Pancreas (tissue), 10 donors: ENCODE measurements at regions not wholly inside any gene's neighbourhood (a gene's known extent, or its start where the extent isn't known, plus 50 kb on each side); places are given as distances from the start of the nearest gene placed in this dataset.

ENCODE experiments used
- ATAC-seq, 4 donors: fragments of 200-7000 bp; cut with Tn5 transposase; one replicate each; pipeline versions ENCODE4 v1.8.0 to v1.9.1; 2020; ENCODE audit warnings: mild to moderate bottlenecking in 4 of 4, moderate library complexity in 4 of 4
- DNase-seq, 6 donors: peaks; one replicate each; pipeline ENCODE4 v3.0.0-alpha.2; 2020
- FAIRE-seq: peaks from 2 replicates; lab custom pipeline; 2012; peaks lifted over from hg19 to GRCh38; lab: Jason Lieb, UNC
- H3K27ac ChIP-seq, 4 donors: fragments of 200-600 bp; sonication (generic); 1 replicate in 3 of 4; 2 replicates in 1 of 4; pipeline versions ENCODE4 v1.5.0 to v1.8.0; 2020
- H3K27me3 ChIP-seq, 4 donors: fragments of 200-600 bp; one replicate each; pipeline ENCODE4 v1.8.0; 2021
- H3K36me3 ChIP-seq, 3 donors: fragments of 200-600 bp; sonication (generic) in 1 of 3; one replicate each; pipeline versions ENCODE4 v1.5.0 to v1.8.0; 2020 to 2021
- H3K4me1 ChIP-seq, 3 donors: fragments of 200-600 bp; one replicate each; pipeline ENCODE4 v1.8.0; 2021
- H3K4me3 ChIP-seq, 4 donors: fragments of 200-600 bp; sonication (generic) in 2 of 4; one replicate each; pipeline versions ENCODE4 v1.5.0 to v1.8.0; 2020 to 2021
- H3K9me3 ChIP-seq, 4 donors: fragments of 200-600 bp; one replicate each; pipeline ENCODE4 v1.8.0; 2021
- CTCF ChIP-seq, 4 donors: fragments of 200-600 bp; sonication (generic) in 3 of 4; IDR thresholded peaks; one replicate each; pipeline versions ENCODE4 v1.5.0 to v1.8.0; 2021; ENCODE audit warnings: antibody characterized with exemption in 4 of 4
- WGBS, 2 donors: extraction: QIAGEN DNeasy Blood & Tissue Kit; methylation state at CpG; one replicate each; pipeline ENCODE4 v1.1.7; 2013; 5-methylcytosine and 5-hydroxymethylcytosine counted together
- intact Hi-C, 3 donors: fragments of 100-400 bp; cut with DNase I; formaldehyde crosslinking; loops; one replicate each; pipeline versions ENCODE4 v1.11.1 to v1.14.2; 2022
- donor health status: healthy with polysubstance abuse.
- donor health status: DM: no; HTN: no; CAD: no; lungs with moderate emphysema.
- donor health status: DM: no; HTN: no; CAD: no.
- donor health status: control.
- donor health status: control.
- donor health status: Bipolar disorder and iron deficiency.
- donor health status: DM: yes; HTN: yes; CAD: no.
- donor health status: DM: no; HTN: no; CAD: no.
- donor health status: DM: no; HTN: no; CAD: no.
- donor health status: DM: yes; HTN: yes; CAD: no.

- whole genome bisulfite sequencing, 2 donors = 53 to 60% methylated on average over 6 of the region's 6 CpGs
- no peak for TF ChIP-seq CTCF (IDR thresholded peaks at IDR 0.05)
- H3K36me3 ChIP-seq = no peaks in the 10 kb centered on the region
- FAIRE-seq = no peak
- DNase-seq = no peak
- H3K4me3 ChIP-seq = no peak overlapping the region
- H3K27me3 ChIP-seq = no peaks in the 10 kb centered on the region
- intact Hi-C loops = no loop called here
- no peak for ATAC-seq
- no peak overlapping the region for H3K27ac ChIP-seq
- H3K4me1 ChIP-seq = no peaks in the 10 kb centered on the region
- no peaks in the 10 kb centered on the region for H3K9me3 ChIP-seq
These were observed 93.8 kb downstream of the S1PR1 start for GRCh38 chr1:101330427-101331130.

- intact Hi-C loops = no loop called here
- Histone ChIP-seq H3K27ac (no peak overlapping the region), H3K9me3 (no peaks in the 10 kb centered on the region), H3K36me3 (no peaks in the 10 kb centered on the region), H3K4me3 (no peak overlapping the region), H3K27me3 (no peaks in the 10 kb centered on the region), H3K4me1 (no peaks in the 10 kb centered on the region)
- 47 to 78% methylated on average over 2 of the region's 2 CpGs for whole genome bisulfite sequencing, 2 donors
- FAIRE-seq (no peak), ATAC-seq (no peak), DNase-seq (no peak)
- no peak for TF ChIP-seq CTCF (IDR thresholded peaks at IDR 0.05)
These were observed 95.0 kb downstream of the S1PR1 start for GRCh38 chr1:101331794-101332193.

- intact Hi-C loops = no loop called here
- Histone ChIP-seq H3K36me3 (no peaks in the 10 kb centered on the region), H3K27me3 (no peaks in the 10 kb centered on the region), H3K27ac (no peak overlapping the region), H3K9me3 (no peaks in the 10 kb centered on the region), H3K4me1 (no peaks in the 10 kb centered on the region), H3K4me3 (no peak overlapping the region)
- no peak for TF ChIP-seq CTCF (IDR thresholded peaks at IDR 0.05)
- FAIRE-seq (no peak), DNase-seq (no peak), ATAC-seq (no peak)
- 6 to 8% methylated on average over 1 of the region's 1 CpG for WGBS, 2 donors
These were observed 95.8 kb downstream of the S1PR1 start for GRCh38 chr1:101332633-101333032.

GRCh38 chr1:101333186-101333585, 96.4 kb downstream of the S1PR1 start:
- ATAC-seq = no peak
- no peak overlapping the region for H3K27ac ChIP-seq
- no peak for FAIRE-seq
- H3K27me3 ChIP-seq = no peaks in the 10 kb centered on the region
- 49 to 58% methylated on average over 4 of the region's 4 CpGs for WGBS, 2 donors
- no peaks in the 10 kb centered on the region for H3K36me3 ChIP-seq
- intact Hi-C loops = no loop called here
- TF ChIP-seq CTCF (IDR thresholded peaks at IDR 0.05) = no peak
- no peak for DNase-seq
- H3K4me3 ChIP-seq = no peak overlapping the region
- no peaks in the 10 kb centered on the region for H3K9me3 ChIP-seq
- H3K4me1 ChIP-seq = no peaks in the 10 kb centered on the region

GRCh38 chr1:101337968-101338367, 101.1 kb downstream of the S1PR1 start:
- Histone ChIP-seq H3K27me3 (no peaks in the 10 kb centered on the region), H3K36me3 (no peaks in the 10 kb centered on the region), H3K4me1 (no peaks in the 10 kb centered on the region), H3K4me3 (no peak overlapping the region), H3K9me3 (no peaks in the 10 kb centered on the region), H3K27ac (no peak overlapping the region)
- WGBS, 2 donors = 56 to 63% methylated on average over 1 of the region's 1 CpG
- no peak for TF ChIP-seq CTCF (IDR thresholded peaks at IDR 0.05)
- intact Hi-C loops = no loop called here
- ATAC-seq (no peak), DNase-seq (no peak), FAIRE-seq (no peak)
